Vagina (tissue), 2 donors: ENCODE measurements at regions not wholly inside any gene's neighbourhood (a gene's known extent, or its start where the extent isn't known, plus 50 kb on each side); places are given as distances from the start of the nearest gene placed in this dataset.
"Not testable (repeated sequence)": the region's sequence is repeated elsewhere in the genome, so short reads cannot be mapped to it uniquely, and the experiment has no call there.

ENCODE experiments used
- DNase-seq, 2 donors: peaks; one replicate each; pipeline ENCODE4 v3.0.0-alpha.2; 2017; ENCODE audit errors: extremely low spot score in 2 of 2
- H3K27ac ChIP-seq: fragments of 200-600 bp; sonication (generic); one replicate; pipeline ENCODE4 v1.5.1; 2019
- H3K27me3 ChIP-seq: fragments of 200-600 bp; sonication (generic); one replicate; pipeline ENCODE4 v1.5.1; 2019
- H3K36me3 ChIP-seq, 2 donors: fragments of 200-600 bp; sonication (generic); one replicate each; pipeline ENCODE4 v1.5.1; 2017 to 2019
- H3K4me1 ChIP-seq: fragments of 200-600 bp; sonication (generic); one replicate; pipeline ENCODE4 v1.5.1; 2019
- H3K4me3 ChIP-seq, 2 donors: fragments of 200-600 bp; sonication (generic); 1 replicate in 1 of 2; 2 replicates in 1 of 2; pipeline ENCODE4 v1.5.1; 2016 to 2019
- H3K9me3 ChIP-seq: fragments of 200-600 bp; sonication (generic); one replicate; pipeline ENCODE4 v1.5.1; 2019
- POLR2A ChIP-seq, 2 donors: fragments of 450-650 bp; IDR thresholded peaks; one replicate each; pipeline ENCODE4 v1.6.1; 2017; ENCODE audit warnings: antibody characterized with exemption in 2 of 2, mild to moderate bottlenecking in 2 of 2, moderate library complexity in 2 of 2
- POLR2AphosphoS5 ChIP-seq, 2 donors: sonication (generic); formaldehyde crosslinking; IDR thresholded peaks; one replicate each; pipeline ENCODE4 v1.9.0; 2017; ENCODE audit warnings: antibody characterized with exemption in 2 of 2, mild to moderate bottlenecking in 2 of 2, low read depth in 1 of 2; ENCODE audit not compliant: insufficient read depth in 1 of 2
- intact Hi-C: fragments of 100-400 bp; cut with DNase I; formaldehyde crosslinking; loops from one replicate; pipeline ENCODE4 v1.15.1; 2023
- TF ChIP-seq, protein P1 (sequence below), 3 experiments: fragments of 450-650 bp in 2 of 3; fragments of 200-600 bp in 1 of 3; sonication (generic) in 1 of 3; IDR thresholded peaks; one replicate each; pipeline ENCODE4 v1.5.1; 2017 to 2019; ENCODE audit warnings: antibody characterized with exemption in 3 of 3, mild to moderate bottlenecking in 2 of 3, moderate library complexity in 2 of 3

DNA sequence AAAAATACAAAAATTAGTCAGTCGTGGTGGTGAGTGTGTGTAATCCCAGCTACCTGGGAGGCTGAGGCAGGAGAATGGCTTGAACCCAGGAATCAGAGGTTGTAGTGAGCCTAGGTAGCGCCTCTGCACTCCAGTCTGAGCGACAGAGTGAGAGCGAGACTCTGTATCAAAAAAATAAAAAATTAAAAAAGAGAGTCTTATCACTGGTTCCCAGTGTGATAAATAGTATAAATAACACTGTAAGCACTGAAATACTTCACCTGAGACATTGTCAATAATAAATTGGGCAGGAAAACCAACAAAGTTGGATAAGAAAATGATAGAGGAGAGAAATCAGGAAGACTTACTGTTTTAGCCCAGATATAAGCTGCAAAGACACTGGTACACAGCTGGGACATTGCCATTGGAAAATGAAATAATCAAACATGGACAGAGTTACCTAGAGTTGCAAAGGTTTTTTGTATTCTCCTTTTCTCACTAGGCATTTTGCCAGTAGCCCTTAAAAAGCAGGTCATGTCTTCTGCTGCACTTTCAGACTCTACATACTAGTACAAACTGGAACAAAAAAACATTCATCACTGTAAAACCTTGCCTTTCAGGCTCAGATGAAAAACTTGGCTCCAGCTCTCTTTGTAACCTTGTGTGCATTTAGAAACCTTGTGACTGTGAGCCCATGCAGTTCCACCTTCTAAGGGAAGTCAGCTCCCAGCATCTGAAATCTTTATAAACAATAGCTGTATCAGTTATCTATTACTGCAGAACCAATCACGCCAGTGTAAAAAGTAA, 55.0 kb upstream of the PPP1R2C start:
- TF ChIP-seq, protein P1, sequence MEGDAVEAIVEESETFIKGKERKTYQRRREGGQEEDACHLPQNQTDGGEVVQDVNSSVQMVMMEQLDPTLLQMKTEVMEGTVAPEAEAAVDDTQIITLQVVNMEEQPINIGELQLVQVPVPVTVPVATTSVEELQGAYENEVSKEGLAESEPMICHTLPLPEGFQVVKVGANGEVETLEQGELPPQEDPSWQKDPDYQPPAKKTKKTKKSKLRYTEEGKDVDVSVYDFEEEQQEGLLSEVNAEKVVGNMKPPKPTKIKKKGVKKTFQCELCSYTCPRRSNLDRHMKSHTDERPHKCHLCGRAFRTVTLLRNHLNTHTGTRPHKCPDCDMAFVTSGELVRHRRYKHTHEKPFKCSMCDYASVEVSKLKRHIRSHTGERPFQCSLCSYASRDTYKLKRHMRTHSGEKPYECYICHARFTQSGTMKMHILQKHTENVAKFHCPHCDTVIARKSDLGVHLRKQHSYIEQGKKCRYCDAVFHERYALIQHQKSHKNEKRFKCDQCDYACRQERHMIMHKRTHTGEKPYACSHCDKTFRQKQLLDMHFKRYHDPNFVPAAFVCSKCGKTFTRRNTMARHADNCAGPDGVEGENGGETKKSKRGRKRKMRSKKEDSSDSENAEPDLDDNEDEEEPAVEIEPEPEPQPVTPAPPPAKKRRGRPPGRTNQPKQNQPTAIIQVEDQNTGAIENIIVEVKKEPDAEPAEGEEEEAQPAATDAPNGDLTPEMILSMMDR (IDR thresholded peaks at IDR 0.05) = no peak
- no peak for TF ChIP-seq POLR2AphosphoS5 (IDR thresholded peaks at IDR 0.05; ENCODE audit: insufficient read depth in 1 of 2, low read depth in 1 of 2)
- TF ChIP-seq POLR2A (IDR thresholded peaks at IDR 0.05) = no peak
- no peaks in the 10 kb centered on the region for H3K4me1 ChIP-seq
- no peak overlapping the region for H3K4me3 ChIP-seq
- no peaks in the 10 kb centered on the region for H3K36me3 ChIP-seq
- H3K27me3 ChIP-seq = no peaks in the 10 kb centered on the region
- H3K9me3 ChIP-seq = no peaks in the 10 kb centered on the region
- intact Hi-C loops = no loop called here
- DNase-seq = no peak
- no peak overlapping the region for H3K27ac ChIP-seq

- H3K27me3 ChIP-seq, H3K9me3 ChIP-seq, intact Hi-C loops, H3K36me3 ChIP-seq, DNase-seq, H3K4me3 ChIP-seq, H3K27ac ChIP-seq, H3K4me1 ChIP-seq: not testable (repeated sequence)
Measured at GRCh38 chrX:42833550-42833940, 55.6 kb upstream of the PPP1R2C start.

DNA sequence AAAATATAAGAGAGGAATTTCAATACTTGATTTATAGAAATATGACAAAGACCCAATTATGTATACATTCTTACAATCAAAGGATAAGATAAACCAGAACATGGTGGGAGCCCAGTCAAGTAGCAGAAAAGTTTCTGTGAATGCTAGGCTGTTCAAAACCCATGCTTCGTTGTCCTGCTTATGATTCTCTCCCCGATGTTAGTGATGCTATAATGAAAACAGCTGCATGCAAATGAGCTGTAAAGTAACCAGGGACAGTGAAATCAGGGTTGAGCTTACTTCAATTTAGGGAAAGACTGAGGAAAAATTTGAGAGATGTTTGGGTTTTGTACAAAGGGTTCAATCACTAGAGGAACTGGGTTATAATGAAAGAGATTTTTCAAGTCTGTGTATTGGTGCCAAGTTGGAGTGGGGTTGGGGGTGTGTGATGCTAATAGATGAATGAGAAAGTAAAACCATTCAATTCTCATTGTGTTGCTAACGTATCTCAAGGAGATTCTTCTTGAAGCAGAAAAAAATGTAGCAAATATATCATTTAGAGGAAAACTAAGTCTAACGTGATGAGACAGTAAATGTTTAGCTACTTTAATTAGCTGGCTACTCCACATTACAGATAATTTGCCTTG, 59.3 kb upstream of the PPP1R2C start:
- H3K4me3 ChIP-seq = no peak overlapping the region
- no peaks in the 10 kb centered on the region for H3K27me3 ChIP-seq
- H3K36me3 ChIP-seq = no peaks in the 10 kb centered on the region
- no peaks in the 10 kb centered on the region for H3K9me3 ChIP-seq
- DNase-seq = no peak
- no peak overlapping the region for H3K27ac ChIP-seq
- H3K4me1 ChIP-seq = no peaks in the 10 kb centered on the region
- TF ChIP-seq, protein P1 (IDR thresholded peaks at IDR 0.05) = no peak
- no peak for TF ChIP-seq POLR2A (IDR thresholded peaks at IDR 0.05)
- TF ChIP-seq POLR2AphosphoS5 (IDR thresholded peaks at IDR 0.05; ENCODE audit: insufficient read depth in 1 of 2, low read depth in 1 of 2) = no peak
- intact Hi-C loops = no loop called here

DNA sequence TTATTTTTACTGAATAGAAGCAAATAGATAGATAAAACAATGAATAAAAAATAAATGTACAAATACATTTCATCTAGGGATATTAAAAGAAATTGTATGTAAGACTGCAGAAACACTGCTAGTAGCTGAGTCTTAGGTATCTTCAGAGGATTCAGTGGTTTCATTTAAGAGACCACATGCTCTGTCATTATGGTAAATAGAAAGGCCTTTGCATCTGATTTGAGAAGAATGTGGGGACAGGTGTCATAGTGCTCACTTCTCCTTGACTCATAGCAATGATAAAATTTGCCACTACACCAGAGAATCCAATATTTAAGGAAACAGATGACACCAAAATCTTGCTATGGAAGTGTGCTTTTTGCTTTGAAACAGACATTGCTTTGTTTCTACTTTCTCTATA, 59.8 kb upstream of the PPP1R2C start:
- intact Hi-C loops = no loop called here

GRCh38 chrX:42839632-42840031, 61.7 kb upstream of the PPP1R2C start:
- H3K27ac ChIP-seq = no peak overlapping the region
- H3K9me3 ChIP-seq = no peaks in the 10 kb centered on the region
- no peak for DNase-seq
- intact Hi-C loops = no loop called here
- no peaks in the 10 kb centered on the region for H3K27me3 ChIP-seq
- TF ChIP-seq POLR2AphosphoS5 (IDR thresholded peaks at IDR 0.05; ENCODE audit: insufficient read depth in 1 of 2, low read depth in 1 of 2) (no peak), POLR2A (IDR thresholded peaks at IDR 0.05) (no peak)
- TF ChIP-seq, protein P1 (IDR thresholded peaks at IDR 0.05) = no peak
- H3K4me1 ChIP-seq = no peaks in the 10 kb centered on the region
- no peaks in the 10 kb centered on the region for H3K36me3 ChIP-seq
- no peak overlapping the region for H3K4me3 ChIP-seq

More for the DNA sequence above, 59.8 kb upstream of the PPP1R2C start:
- H3K27ac ChIP-seq = no peak overlapping the region
- DNase-seq = no peak
- H3K36me3 ChIP-seq = no peaks in the 10 kb centered on the region
- no peak overlapping the region for H3K4me3 ChIP-seq
- TF ChIP-seq POLR2AphosphoS5 (IDR thresholded peaks at IDR 0.05; ENCODE audit: insufficient read depth in 1 of 2, low read depth in 1 of 2) (no peak), POLR2A (IDR thresholded peaks at IDR 0.05) (no peak)
- TF ChIP-seq, protein P1 (IDR thresholded peaks at IDR 0.05) = no peak
- H3K9me3 ChIP-seq = no peaks in the 10 kb centered on the region
- H3K27me3 ChIP-seq = no peaks in the 10 kb centered on the region
- H3K4me1 ChIP-seq = no peaks in the 10 kb centered on the region
